CD4-positive, alpha-beta T cell treated with Interleukin-17A for 1 hour (primary cell): ENCODE measurements at regions not wholly inside any gene's neighbourhood (a gene's known extent, or its start where the extent isn't known, plus 50 kb on each side); places are given as distances from the start of the nearest gene placed in this dataset.

Source experiments
- DNase-seq: peaks from one replicate; pipeline ENCODE4 v3.0.0-alpha.2; 2020

DNA sequence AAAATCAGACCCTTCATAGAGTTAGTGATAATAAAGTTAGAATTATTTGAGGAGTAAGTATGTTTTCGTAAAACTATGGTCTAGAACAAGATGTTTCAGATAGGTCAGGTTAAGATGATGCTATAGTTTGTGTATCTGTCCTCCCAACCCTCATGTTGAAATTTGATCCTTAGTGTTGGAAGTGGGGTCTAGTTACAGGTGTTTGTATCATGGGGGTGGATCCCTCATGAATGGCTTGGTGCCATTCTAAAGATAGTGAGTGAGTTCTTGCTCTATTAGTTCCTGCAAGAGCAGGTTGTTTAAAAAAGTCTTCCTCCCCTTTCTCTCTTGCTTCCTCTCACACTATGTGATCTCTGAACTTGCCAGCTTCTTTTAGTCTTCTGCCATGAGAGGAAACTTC, 707.3 kb upstream of the FOXG1 start:
- no peak for DNase-seq

DNA sequence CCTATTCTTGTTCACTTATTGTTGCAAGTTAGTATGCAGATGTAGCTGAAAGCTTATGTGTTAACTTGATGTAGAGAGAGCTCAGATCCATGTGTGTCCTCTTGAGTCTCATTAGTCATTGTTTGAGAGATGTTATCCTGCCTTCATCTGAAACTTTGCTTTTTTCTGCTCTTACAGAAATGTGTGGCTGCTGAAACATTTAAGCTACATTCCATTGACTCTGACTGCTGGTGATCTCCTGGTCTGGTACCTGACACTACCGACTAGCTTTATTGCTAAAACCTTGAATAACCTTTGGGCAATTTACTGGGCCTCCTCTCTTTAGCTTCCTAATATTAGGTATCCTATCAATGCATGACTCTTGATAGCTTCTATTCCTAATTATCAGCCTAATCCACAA, 705.6 kb upstream of the FOXG1 start:
- DNase-seq: no peak

DNA sequence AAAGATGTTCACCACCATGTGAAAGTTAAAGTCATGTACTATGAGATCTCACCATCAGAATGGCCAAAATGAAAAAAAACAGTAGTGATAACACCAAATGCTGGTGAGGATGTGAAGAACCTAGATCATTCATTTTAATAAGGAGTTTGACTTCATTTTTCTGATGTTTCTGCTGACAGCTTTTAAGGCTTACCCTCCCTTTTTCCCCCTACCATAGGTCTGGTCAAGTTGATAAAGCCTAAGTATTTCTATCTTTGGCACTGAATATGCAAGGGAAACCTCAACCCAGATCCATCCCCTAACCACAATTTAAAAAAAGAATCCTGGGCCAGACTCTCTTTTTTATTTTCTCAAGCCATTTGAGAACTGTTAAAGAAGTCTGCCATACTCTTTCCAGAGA, 689.6 kb upstream of the FOXG1 start:
- no peak for DNase-seq

DNA sequence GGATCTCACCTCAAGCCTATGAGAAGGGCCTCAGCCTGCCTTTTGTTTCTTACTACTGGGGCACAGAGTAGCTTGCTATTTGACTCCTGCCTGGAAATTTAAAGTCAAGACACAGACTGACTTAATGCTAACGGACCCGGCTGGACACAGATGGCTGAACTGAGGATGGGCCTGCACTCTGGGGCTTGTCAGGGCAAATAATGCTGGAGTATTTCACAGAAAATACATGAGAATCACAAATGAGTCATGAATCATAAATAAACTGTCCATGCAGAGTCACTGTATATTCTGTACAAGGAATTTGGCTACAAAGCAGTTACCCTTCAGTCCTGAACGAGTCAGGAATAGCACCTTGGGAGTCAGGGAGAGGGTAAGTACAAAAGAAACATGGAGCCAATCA, 683.2 kb upstream of the FOXG1 start:
- no peak for DNase-seq

DNA sequence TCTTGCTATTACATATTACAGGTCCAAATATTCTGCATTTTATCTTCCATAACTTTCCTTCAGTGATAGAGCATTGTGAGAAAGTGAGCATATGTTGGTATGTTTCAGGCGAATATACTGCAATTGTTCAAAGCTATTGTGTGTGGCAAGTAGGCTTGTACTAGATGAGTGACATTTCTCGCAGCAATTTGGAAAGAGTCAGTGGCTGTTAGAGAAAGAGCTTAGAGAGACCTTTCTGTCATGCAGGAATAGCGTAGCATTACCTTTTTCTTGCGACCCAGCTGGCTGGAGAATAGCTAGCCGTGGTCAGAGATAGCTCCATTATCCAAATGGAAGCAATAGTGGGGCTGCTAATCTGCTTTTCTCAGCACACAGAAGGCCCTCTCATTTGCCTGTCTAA, 678.5 kb upstream of the FOXG1 start:
- no peak for DNase-seq

DNA sequence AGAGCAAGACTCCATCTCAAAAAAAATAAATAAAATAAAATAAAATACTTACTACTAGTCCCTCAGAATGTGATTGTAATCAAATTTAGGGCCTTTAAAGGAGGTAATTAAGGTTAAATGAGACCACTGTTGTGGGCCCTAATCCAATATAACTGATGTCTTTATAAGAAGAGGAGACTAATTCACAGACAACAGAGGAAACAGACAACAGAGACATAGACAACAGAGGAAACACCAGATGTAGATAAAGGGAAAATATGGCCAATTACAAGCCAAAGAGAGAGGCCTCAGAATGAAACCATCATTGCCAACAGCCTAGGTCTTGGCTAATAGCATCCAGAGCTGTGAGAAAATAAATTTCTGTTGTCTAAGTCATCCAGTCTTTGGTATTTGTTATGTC, 669.0 kb upstream of the FOXG1 start:
- no peak for DNase-seq

DNA sequence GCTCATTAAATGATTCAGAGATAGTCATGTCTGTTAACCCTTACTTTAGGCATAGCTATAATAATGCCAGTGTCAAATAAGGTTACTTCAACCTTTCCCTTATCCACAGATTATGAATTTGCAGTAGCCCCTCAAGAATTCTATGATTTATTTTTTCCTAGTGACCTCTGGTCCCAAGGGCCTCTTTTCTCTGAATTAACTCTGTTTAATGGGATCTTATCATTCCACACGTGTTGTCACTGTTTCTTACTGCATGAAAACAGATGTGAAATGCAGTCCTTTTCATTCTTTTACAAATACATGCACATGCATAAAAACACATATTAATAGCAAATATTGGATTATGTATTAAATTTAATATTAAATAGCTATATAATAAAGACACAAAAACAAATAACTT, 667.7 kb upstream of the FOXG1 start:
- DNase-seq: no peak

DNA sequence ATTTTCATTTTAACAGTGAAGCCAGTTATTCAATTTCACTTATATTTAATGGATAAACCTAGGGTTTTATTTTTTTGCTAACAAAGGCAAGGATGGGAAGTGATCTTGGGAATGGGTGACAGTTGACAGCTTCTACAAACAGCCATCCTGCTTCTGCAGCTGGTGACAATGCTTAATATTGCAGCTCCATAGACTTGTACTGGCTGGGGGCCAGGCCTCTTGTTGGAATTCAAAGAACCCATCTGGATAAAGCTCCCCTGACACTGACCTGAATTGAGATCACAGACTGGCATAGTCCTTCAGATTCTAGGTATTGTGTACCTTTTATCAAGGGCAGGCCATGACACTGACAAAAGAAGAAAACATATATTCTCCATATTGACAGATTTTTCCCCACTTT, 664.6 kb upstream of the FOXG1 start:
- no peak for DNase-seq

DNA sequence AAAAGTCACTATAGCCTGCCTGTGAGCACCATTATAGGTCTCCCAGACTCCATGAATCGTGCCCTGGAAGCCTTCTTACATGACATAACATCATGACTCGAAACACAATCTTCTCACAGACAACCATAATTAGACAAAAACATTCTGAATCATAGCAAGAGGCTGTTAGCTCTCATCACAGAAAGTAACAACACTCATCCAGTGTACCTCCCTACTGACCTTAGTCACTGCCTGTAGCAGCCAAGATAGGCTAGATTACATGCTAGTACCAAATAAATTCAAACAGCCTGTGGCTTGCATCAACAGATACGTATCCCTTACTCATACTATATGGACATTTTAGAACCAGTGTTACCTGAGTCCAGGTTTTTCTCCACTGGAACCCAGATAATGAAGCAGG, 663.8 kb upstream of the FOXG1 start:
- DNase-seq: no peak

DNA sequence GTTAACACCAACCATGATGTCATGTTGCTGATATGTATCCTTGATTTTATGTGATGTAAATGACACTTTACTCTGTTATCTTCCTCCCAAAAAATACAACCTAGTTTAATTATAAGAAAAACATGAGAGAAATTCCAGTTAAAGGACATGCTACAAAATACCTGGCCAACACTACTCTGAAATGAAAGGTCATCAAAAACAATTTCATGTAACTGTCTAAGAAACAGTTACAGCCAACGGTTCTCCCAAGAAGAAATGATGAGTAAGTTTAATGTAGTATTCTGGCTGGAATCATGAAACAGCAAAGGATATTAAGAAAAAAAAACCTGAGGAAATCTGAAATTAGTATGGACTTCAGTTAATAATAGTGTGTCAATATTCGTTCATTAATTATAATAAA, 653.3 kb upstream of the FOXG1 start:
- no peak for DNase-seq

DNA sequence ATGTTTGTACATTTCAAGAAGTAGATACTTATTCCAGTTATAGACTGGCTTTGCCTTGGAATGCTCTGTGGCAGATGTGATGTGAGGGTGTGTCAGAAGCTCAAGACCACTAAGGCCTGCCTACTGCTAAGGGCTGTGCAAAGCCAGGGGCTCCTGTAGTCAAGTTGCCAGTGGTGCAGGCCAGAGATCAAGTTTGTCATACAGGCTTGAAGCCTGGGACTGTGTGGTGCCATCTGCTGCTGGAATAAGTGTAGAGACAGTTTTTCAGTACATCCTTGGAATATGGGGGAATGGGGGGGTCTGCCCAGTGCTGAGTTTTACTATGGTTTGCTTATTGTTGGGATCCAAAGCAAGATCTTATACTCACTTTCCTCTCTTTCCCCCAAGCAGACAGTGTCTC, 649.9 kb upstream of the FOXG1 start:
- no peak for DNase-seq

DNA sequence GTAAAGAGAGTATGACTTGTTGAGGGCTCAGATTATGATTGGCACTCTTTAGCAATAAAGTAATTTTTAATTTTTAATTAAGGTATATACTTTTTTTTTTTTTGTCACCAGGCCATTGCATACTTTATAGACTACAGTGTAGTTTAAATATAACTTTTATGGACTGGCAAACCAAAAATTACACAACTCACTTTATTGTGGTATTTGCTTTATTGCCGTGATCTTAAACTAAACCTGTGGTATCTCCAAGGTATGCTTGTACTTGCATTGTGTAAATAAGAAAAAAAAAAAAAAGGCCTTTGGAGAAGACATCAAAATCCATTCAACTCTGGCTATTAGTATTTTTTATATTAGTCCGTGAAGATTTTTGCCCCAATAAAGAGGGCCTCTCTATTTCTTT, 646.7 kb upstream of the FOXG1 start:
- no peak for DNase-seq

DNA sequence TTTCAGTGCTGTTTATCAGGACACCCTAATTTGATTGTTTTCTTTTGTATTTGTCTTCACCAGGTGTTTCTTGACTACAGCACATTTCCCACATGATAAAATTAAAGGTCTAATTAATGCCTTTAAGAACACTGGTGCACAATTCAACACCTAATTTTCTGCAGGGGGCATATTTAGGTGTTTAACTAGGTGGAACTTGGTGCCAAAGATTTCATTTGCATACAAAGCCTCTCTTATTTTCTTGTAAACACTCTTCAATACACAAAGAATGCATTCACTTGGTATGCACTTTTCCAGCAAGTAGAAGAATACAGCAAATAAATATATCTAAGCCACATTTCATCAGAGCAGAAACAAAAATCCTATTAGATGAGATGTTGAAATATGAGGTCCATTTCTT, 646.2 kb upstream of the FOXG1 start:
- no peak for DNase-seq

DNA sequence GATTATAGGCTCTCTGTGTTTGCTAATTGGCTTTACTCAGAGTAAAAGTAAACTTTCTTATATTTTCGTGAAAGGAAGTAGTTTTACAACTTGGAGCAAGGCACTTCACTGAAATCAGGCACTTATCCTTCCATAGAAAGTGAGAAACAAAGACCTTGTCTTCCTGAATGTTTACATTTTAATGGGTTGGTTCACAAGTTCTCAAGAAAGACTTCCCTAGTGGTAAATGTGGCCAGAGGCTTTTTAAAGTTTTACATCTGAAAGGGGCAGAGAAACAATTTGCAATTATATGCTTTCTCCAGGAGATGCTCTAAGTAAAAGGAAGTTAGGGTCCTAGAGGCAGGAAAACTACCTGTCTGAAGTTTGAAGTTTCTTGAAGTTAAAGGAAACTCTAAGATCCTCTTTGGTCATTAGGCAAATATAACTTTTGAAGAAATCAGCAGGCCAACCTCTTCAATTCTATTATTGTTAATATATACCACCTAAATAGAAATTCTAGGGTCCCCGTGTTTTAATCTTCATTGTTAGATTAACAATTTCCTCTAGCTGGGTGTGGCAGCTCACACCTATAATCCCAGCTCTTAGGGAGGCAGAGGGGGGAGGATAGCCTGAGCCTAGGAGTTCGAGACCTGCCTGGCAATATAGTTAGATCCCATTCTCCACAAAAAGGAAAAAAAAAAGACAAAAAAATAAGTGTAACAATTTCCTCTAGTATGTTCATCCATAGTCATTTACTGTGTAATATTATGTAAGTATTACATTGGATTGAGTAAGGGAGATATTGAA, 644.9 kb upstream of the FOXG1 start:
- no peak for DNase-seq

DNA sequence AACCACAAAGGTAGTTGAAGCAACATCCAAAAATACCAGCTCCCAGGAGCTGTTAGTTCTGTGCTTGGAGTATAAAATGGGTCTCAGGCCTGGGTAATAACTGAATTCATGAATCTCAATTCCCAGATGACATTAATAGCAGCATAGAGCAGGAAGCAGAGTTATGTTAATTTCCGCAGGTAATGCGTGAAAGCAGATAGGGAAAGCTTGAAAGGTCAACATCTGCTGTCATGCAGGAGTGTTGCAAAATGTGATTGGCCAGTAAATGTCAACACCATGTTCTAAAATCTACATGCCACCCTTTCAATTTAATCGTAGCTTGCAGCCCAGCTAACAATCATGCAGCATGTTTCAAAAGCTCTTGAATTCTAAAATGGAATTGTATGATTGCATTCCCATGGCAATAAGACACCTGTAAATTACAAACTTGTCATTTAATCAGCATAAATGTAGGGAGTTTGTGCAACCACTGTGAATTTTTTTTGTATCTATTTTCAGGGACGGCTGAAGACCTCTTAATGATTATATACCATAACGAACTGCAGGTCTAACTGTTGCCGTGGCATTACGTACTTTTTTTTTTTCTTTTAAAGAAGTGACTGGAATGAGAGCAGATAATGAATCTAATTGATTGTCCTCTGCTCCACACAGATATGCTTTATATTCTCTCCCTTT, 635.8 kb upstream of the FOXG1 start:
- DNase-seq: no peak

DNA sequence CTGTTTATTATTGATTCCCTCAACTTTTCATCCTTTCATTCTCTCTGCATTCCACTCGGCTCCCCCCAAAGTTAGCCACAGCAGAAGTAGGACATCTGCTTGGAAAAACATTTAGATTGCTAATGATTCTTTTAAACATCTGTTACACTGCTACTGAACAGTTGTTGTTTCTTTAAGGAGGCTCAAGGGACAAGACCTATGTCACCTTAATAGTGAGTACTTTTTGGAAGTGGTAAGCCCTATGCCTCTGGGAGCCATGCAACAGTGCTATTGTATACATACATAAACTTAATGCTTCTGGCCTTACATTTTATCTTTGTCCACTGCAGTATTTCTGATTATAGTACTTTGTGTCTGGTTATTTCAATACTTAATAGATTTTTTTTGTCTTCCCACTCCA, 628.2 kb upstream of the FOXG1 start:
- DNase-seq: no peak

DNA sequence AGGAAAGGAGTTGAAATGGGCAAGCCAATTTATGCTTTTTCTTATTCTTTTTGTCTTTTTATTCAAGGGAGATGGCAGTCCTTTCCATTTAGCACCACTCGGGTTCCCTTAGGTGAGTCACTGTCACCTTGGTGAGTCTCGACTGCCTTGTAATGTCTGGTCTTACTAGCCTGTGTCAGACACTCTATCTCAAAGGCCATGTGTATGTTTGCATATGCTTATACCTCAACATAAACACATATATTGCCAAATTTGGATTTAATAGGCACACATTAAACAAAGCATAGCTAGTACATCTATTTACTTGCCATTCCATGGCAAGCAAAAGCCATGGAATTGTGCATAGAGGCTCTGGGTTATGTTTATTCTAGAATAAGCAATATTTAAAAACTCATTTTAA, 624.9 kb upstream of the FOXG1 start:
- no peak for DNase-seq

DNA sequence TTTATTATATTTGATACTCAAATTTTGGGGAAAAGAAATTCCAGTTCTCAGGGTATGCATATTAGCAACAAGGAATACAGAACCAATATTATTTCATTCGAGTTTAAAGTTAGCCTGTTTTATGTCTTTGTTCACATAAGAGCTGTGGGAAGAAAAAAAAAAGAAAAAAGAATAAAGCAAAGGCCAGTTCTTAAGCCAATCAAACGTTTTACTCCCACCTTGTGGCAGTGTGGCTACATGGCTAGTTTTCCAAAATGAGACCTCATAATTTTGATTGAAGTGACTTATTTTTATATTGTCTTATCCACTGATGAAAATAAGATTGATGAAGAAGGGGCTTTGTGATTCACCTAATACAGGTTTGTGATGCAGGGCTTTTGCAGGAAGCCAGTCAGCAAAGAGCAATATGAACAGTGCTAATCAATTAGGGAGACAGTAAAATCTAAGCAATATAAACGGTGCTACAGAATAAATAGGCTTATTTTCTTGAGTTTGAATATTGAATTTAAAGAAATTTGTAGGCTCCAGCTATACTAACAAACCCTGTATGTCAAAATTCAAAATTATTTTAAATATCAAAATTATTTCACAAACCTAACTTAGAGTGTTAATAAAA, 624.1 kb upstream of the FOXG1 start:
- no peak for DNase-seq

DNA sequence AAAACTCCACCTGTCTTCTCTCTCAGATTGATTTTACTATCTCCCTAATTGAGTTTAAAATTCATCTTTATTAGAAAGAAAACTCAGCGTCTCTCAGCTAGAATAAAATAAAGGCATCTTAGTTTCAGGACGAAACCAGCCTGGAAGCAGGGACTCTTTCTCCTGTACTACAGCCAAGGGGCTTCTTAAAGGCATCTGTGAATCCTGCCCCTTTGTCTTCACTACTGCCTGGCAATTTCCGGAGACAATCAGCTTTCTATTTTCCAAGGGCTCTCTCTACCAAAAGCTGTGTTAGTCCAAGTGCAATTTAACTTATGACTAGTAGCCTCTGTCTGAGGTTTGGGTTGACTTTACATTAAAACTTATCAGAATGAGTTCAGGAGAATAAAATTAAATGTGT, 623.3 kb upstream of the FOXG1 start:
- no peak for DNase-seq

DNA sequence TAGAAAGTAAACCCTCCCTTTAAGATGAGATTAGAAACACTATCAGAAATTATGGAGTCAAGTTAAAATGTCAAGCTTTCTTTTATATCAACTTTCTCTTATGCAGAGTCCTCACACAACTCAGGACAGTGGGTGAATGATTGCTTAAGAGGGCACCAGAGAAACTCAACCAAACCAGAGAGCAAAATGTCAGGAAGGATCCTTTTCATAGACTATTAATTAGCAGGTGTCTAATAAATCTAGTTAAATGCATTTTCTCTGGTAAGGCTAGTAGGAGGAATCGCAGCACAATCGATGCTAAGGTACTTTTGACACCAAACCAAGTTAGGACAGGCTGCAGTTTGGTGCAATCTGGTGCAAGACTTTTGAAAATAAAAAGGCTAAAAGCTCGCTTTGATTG, 614.7 kb upstream of the FOXG1 start:
- DNase-seq: no peak

DNA sequence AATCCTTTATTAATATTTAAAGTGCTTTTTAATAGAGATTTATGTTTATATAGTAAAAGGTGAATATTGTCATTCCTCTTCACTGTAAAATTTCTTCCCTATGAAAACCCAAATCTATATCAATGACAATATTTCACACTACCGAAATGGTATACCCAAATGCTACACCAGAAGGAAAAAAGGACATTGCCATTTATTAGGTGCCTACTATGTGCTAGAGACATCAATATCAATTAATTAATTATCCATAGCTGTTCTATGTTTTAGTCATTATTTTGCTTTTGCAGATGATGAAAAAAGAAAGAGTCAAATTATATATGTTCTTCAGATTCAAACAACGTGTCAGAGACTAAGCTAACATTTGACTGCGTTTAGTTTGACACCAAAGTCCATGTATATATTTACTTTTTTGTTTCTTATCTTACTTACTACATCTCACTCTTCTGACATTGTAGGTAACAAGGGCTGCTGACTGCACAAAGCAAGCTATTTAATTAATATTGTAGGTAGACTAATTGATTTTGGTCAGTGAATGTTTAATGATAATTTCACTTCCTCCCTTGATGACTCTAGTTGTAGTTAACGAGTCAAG, 614.0 kb upstream of the FOXG1 start:
- no peak for DNase-seq

DNA sequence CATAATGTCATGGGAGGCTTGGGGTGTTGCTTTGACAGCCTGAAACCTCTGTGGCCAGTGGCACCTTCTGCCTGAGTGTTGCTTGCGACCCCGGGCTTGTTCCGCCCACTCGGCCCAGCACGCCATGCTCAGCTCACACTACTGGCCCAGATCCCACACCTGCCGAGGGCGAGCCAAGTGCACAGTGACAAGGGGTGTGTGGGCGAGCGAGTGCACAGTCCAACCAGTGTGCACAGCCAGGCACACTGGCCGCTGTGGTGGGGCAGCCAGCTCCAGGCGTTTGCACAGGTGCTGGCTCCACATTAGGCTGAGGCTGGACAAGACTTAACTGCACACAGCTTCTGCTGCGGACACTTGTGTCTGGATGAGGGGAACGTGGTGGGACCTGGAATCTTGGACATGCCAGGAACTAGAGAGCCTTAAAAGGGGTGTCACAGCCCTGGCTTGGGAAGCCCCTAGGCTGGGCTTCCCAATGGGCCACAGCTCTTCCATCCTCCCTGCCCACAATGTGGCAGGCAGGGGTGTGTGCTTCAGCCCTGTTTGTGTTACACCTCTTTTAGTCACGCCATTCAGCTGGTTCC, 609.2 kb upstream of the FOXG1 start:
- no peak for DNase-seq

DNA sequence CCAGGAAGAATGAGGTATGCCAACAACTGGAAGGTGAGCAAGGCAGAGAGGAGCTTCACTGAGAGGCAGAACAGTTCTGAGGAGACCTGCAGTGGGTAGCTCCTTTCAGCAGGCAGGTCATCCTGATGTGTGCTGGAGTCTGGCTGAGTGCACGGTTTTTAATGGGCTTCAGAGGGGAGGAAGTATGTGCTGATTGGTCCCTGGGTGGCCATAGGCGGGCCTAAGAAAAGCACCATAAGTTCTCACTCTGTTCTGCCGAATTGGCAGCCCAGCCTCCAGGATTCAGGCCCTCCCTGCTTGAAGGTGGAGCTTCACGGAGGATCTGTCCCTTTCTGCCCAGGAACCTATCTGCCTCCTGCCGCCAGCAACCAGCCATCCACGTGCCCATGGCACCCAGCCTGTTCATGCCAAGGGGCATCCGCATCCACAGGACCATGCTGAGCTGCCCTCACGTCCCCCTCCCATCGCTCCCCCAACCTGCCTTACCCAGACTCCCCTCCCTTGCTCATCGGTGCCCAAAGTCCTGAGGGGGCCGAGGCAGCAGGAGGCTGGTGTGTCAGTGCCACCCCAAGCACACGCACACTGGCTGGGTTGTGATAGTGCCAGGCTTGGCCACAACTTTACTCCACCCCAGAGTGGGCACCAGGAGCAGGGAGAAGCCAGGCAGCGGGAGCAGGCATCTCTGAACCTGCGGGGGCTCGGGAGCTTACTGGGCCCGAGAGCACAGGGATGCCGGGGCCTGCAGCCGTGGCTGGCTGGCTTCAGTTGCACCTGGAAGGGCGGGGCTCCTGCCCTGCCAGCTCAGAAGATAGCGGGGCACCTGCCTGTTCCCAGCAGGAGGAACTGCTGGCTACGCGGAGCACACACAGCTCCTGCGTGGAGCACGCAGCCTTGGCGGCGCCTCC, 608.4 kb upstream of the FOXG1 start:
- DNase-seq: no peak
